Trophoblast cell (in vitro differentiated cells and primary cell): ENCODE measurements at regions not wholly inside any gene's neighbourhood (a gene's known extent, or its start where the extent isn't known, plus 50 kb on each side); places are given as distances from the start of the nearest gene placed in this dataset.

Experiments
- DNase-seq, 2 donors: peaks; one replicate each; pipeline ENCODE4 v3.0.0-alpha.2; 2016
- H2AFZ ChIP-seq: 2 replicates; pipeline ENCODE4 v1.6.1; 2013; ENCODE audit warnings: low read length, moderate library complexity, mild to moderate bottlenecking; ENCODE audit not compliant: insufficient read depth, poor library complexity
- H2AK5ac ChIP-seq: 2 replicates; pipeline ENCODE4 v1.6.1; 2013; ENCODE audit warnings: mild to moderate bottlenecking, low read length
- H2BK120ac ChIP-seq: 2 replicates; pipeline ENCODE4 v1.6.1; 2013; ENCODE audit warnings: low read length, mild to moderate bottlenecking, moderate library complexity; ENCODE audit not compliant: insufficient read depth, poor library complexity
- H2BK12ac ChIP-seq: 2 replicates; pipeline ENCODE4 v1.6.1; 2013; ENCODE audit warnings: mild to moderate bottlenecking, low read length, moderate library complexity
- H2BK5ac ChIP-seq: 2 replicates; pipeline ENCODE4 v1.6.1; 2013; ENCODE audit warnings: low read length, low read depth, moderate library complexity, mild to moderate bottlenecking; ENCODE audit not compliant: poor library complexity
- H3K14ac ChIP-seq: 2 replicates; pipeline ENCODE4 v1.6.1; 2013; ENCODE audit warnings: mild to moderate bottlenecking, low read length
- H3K18ac ChIP-seq: 2 replicates; pipeline ENCODE4 v1.6.1; 2013; ENCODE audit warnings: mild to moderate bottlenecking, low read length
- H3K23ac ChIP-seq: 2 replicates; pipeline ENCODE4 v1.6.1; 2013; ENCODE audit warnings: low read length
- H3K27ac ChIP-seq: 2 replicates; pipeline ENCODE4 v1.5.1; 2013; ENCODE audit warnings: low read depth, mild to moderate bottlenecking, inconsistent platforms, low read length, moderate library complexity
- H3K27me3 ChIP-seq: 2 replicates; pipeline ENCODE4 v1.6.1; 2013; ENCODE audit warnings: inconsistent platforms, mild to moderate bottlenecking, low read length, moderate library complexity; ENCODE audit not compliant: insufficient read depth
- H3K36me3 ChIP-seq, 2 experiments: 1 replicate in 1 of 2; 2 replicates in 1 of 2; pipeline ENCODE4 v1.6.1; 2013; ENCODE audit warnings: low read length in 2 of 2, mild to moderate bottlenecking in 2 of 2, moderate library complexity in 1 of 2; ENCODE audit not compliant: insufficient read depth in 2 of 2, control insufficient read depth in 1 of 2
- H3K4ac ChIP-seq: 2 replicates; pipeline ENCODE4 v1.6.1; 2013; ENCODE audit warnings: low read depth, mild to moderate bottlenecking, low read length, moderate library complexity
- H3K4me1 ChIP-seq, 2 experiments: 1 replicate in 1 of 2; 2 replicates in 1 of 2; pipeline ENCODE4 v1.6.1; 2013; ENCODE audit warnings: low read length in 2 of 2, mild to moderate bottlenecking in 2 of 2, moderate library complexity in 1 of 2; ENCODE audit not compliant: insufficient read depth in 2 of 2, control insufficient read depth in 1 of 2
- H3K4me2 ChIP-seq: 2 replicates; pipeline ENCODE4 v1.6.1; 2013; ENCODE audit warnings: inconsistent platforms, mild to moderate bottlenecking, low read length, moderate library complexity
- H3K4me3 ChIP-seq: 2 replicates; pipeline ENCODE4 v1.5.1; 2013; ENCODE audit warnings: mild to moderate bottlenecking, low read depth, low read length, inconsistent platforms
- H3K79me1 ChIP-seq: one replicate; pipeline ENCODE4 v1.6.1; 2013; ENCODE audit warnings: low read length
- H3K79me2 ChIP-seq: 2 replicates; pipeline ENCODE4 v1.6.1; 2013; ENCODE audit warnings: low read length, mild to moderate bottlenecking; ENCODE audit not compliant: control insufficient read depth, insufficient read depth, poor library complexity
- H3K9ac ChIP-seq: 2 replicates; pipeline ENCODE4 v1.6.1; 2013; ENCODE audit warnings: mild to moderate bottlenecking, low read length
- H3K9me3 ChIP-seq: 2 replicates; pipeline ENCODE4 v1.6.1; 2013; ENCODE audit warnings: low read depth, mild to moderate bottlenecking, control low read depth, inconsistent platforms, low read length; ENCODE audit not compliant: insufficient read depth
- H4K12ac ChIP-seq: 2 replicates; pipeline ENCODE4 v1.6.1; 2013; ENCODE audit warnings: low read depth, mild to moderate bottlenecking, low read length, moderate library complexity
- H4K8ac ChIP-seq: 2 replicates; pipeline ENCODE4 v1.6.1; 2013; ENCODE audit warnings: low read depth, mild to moderate bottlenecking, low read length, moderate library complexity
- H4K91ac ChIP-seq: one replicate; pipeline ENCODE4 v1.6.1; 2013; ENCODE audit warnings: low read depth, mild to moderate bottlenecking, low read length, moderate library complexity
- WGBS: extraction: QIAGEN DNeasy Blood & Tissue Kit; methylation state at CpG from one replicate; pipeline ENCODE4 v1.1.7; 2013; ENCODE audit warnings: missing lambda C conversion rate; ENCODE audit not compliant: insufficient read length, insufficient coverage; ENCODE audit errors: extremely low coverage; 5-methylcytosine and 5-hydroxymethylcytosine counted together

DNA sequence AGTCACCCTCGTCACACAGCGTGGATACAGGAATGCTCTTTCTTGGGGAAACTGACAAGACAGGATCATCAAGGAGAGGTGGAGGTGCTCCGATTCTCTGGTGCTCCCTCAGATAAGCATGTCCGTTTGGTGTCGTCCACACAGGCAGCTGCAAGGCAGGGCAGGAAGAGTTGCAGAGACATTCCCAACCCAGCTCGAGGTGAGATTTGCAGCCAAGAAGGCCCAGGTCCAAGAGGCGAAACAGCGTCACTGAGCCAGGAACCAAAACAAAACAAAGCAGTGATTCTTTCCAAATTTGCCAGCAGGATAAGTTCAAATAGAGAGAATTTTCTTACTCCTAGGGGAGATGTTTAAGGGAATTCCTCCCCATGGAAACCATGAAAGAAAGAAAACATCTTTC, 386.5 kb upstream of the PFKP start:
- no peak overlapping the region for H4K91ac ChIP-seq
- H3K4me2 ChIP-seq: no peak overlapping the region
- no peak overlapping the region for H3K23ac ChIP-seq
- no peak overlapping the region for H3K9ac ChIP-seq
- no peak overlapping the region for H2AFZ ChIP-seq
- no peak overlapping the region for H2AK5ac ChIP-seq
- H3K4ac ChIP-seq: no peak overlapping the region
- DNase-seq: no peak
- H3K79me2 ChIP-seq: no peaks in the 10 kb centered on the region
- WGBS: no CpG with 5 or more reads among the region's 8 CpGs
- H3K18ac ChIP-seq: no peak overlapping the region
- no peaks in the 10 kb centered on the region for H3K79me1 ChIP-seq
- H3K4me1 ChIP-seq: no peaks in the 10 kb centered on the region
- H3K27me3 ChIP-seq: no peaks in the 10 kb centered on the region
- no peak overlapping the region for H2BK5ac ChIP-seq
- H3K36me3 ChIP-seq: no peaks in the 10 kb centered on the region
- no peak overlapping the region for H3K14ac ChIP-seq
- H2BK12ac ChIP-seq: no peak overlapping the region
- H3K4me3 ChIP-seq: no peak overlapping the region
- H4K8ac ChIP-seq: no peak overlapping the region
- no peak overlapping the region for H2BK120ac ChIP-seq
- H3K9me3 ChIP-seq: peaks cover 2% of the 10 kb centered on the region
- no peak overlapping the region for H4K12ac ChIP-seq
- H3K27ac ChIP-seq: no peak overlapping the region

DNA sequence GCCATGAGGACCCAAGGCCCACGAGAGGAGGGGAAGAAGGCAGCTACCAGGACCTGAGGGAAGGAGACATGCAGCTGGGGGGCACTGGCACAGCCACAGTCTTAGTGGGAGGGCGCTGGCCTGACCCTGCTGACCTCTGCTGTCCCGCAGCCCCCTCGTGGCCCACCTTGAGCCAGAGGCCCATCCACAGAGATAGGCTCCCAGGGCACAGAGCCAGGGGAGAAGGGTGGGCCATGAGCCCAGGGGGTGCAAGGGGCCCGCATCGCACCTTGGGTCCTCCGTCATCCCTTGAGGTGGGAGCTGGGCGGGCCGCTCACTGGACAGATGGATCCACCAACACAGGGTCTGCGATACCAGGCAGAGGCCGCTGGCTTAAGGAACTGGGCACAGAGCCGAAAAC, 387.7 kb upstream of the PFKP start:
- H2BK12ac ChIP-seq: no peak overlapping the region
- WGBS: no CpG with 5 or more reads among the region's 12 CpGs
- no peak overlapping the region for H4K12ac ChIP-seq
- no peaks in the 10 kb centered on the region for H3K27me3 ChIP-seq
- H2BK120ac ChIP-seq: no peak overlapping the region
- no peaks in the 10 kb centered on the region for H3K4me1 ChIP-seq
- no peak overlapping the region for H3K18ac ChIP-seq
- H3K27ac ChIP-seq: no peak overlapping the region
- H3K4me2 ChIP-seq: no peak overlapping the region
- DNase-seq: no peak
- no peak overlapping the region for H3K14ac ChIP-seq
- no peaks in the 10 kb centered on the region for H3K36me3 ChIP-seq
- no peaks in the 10 kb centered on the region for H3K79me2 ChIP-seq
- peaks cover 2% of the 10 kb centered on the region for H3K9me3 ChIP-seq
- no peaks in the 10 kb centered on the region for H3K79me1 ChIP-seq
- no peak overlapping the region for H4K91ac ChIP-seq
- no peak overlapping the region for H2AFZ ChIP-seq
- H3K23ac ChIP-seq: no peak overlapping the region
- H4K8ac ChIP-seq: no peak overlapping the region
- H3K9ac ChIP-seq: no peak overlapping the region
- H2AK5ac ChIP-seq: no peak overlapping the region
- H3K4ac ChIP-seq: no peak overlapping the region
- H2BK5ac ChIP-seq: no peak overlapping the region
- H3K4me3 ChIP-seq: no peak overlapping the region

DNA sequence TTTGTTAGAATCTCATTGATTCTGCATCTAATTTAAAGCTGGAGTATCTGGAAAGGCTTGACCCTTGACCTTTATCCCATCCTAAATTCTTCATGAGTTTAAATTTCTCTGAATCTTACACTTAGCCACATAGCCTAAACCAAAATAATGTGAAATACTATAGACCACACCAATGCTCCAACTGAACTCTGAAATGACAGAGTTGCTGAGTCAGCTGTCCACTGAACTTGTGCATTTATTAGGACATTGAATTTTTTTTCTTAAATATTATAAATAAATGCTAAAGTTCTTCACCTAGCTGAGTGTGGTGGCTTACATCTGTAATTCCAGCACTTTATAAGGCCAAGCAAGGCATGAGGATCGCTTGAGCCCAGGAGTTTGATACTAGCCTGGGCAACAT, 390.9 kb upstream of the PFKP start:
- no CpG with 5 or more reads among the region's 1 CpG for WGBS
- Histone ChIP-seq H3K9ac (no peak overlapping the region), H4K91ac (no peak overlapping the region), H3K18ac (no peak overlapping the region), H3K4me2 (no peak overlapping the region), H3K79me1 (no peaks in the 10 kb centered on the region), H3K4ac (no peak overlapping the region), H3K23ac (no peak overlapping the region), H3K9me3 (peaks cover 5% of the 10 kb centered on the region), H2BK5ac (no peak overlapping the region), H3K36me3 (no peaks in the 10 kb centered on the region), H2AFZ (no peak overlapping the region), H3K4me1 (no peaks in the 10 kb centered on the region), H3K79me2 (no peaks in the 10 kb centered on the region), H3K14ac (no peak overlapping the region), H3K4me3 (no peak overlapping the region), H4K12ac (no peak overlapping the region), H2BK12ac (no peak overlapping the region), H2AK5ac (no peak overlapping the region), H3K27me3 (no peaks in the 10 kb centered on the region), H4K8ac (no peak overlapping the region), H3K27ac (no peak overlapping the region), H2BK120ac (no peak overlapping the region)
- no peak for DNase-seq

DNA sequence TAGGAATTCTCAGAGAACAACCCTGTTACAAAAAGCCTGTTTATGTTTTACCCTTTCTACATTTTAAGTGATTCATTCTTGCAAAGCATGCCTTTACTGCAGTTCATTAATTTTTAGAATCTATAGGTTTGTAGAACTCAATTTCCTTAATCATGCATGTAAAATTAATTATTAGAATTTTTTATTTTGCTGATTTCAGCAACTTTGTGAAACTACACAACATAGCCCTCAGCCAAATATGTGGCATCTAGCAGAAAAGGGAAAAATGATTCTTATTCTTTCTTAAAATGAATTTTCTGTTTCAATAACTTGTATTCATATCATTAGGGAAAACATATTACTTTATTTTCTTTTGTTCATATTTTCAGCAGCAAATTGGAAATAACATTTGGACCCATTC, 392.9 kb upstream of the PFKP start:
- H4K8ac ChIP-seq: no peak overlapping the region
- H4K91ac ChIP-seq: no peak overlapping the region
- H3K14ac ChIP-seq: no peak overlapping the region
- no peaks in the 10 kb centered on the region for H3K79me1 ChIP-seq
- H3K79me2 ChIP-seq: no peaks in the 10 kb centered on the region
- no peak overlapping the region for H3K4me2 ChIP-seq
- H3K4me1 ChIP-seq: no peaks in the 10 kb centered on the region
- no peak overlapping the region for H2BK5ac ChIP-seq
- no peak for DNase-seq
- no peak overlapping the region for H2BK120ac ChIP-seq
- no peak overlapping the region for H3K4me3 ChIP-seq
- no peak overlapping the region for H3K9ac ChIP-seq
- peaks cover 5% of the 10 kb centered on the region for H3K9me3 ChIP-seq
- H2AFZ ChIP-seq: no peak overlapping the region
- no peaks in the 10 kb centered on the region for H3K36me3 ChIP-seq
- no peak overlapping the region for H2BK12ac ChIP-seq
- H3K18ac ChIP-seq: no peak overlapping the region
- no peak overlapping the region for H4K12ac ChIP-seq
- no peak overlapping the region for H3K4ac ChIP-seq
- no peaks in the 10 kb centered on the region for H3K27me3 ChIP-seq
- no peak overlapping the region for H3K27ac ChIP-seq
- no peak overlapping the region for H3K23ac ChIP-seq
- H2AK5ac ChIP-seq: no peak overlapping the region

DNA sequence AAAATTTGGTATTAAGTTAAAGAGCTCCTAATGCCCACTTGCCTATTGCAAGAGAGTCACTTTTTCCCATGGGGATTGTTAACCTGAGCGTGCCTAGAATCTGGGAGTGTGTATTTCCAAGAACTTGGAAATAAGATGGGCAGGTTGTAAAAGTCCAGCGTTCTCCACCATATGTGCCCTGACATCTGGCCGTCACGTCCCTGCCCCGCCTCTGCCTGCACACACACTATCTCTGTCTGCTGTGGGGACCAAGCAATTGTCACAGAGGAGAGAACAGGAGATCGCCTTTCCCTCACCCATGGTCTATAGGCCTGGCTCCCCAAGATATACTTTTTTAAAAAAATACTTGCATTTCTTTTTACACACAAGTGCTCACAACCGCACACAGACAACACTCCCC, 396.5 kb upstream of the PFKP start:
- WGBS: no CpG with 5 or more reads among the region's 7 CpGs
- Histone ChIP-seq H3K79me1 (no peaks in the 10 kb centered on the region), H3K27ac (no peak overlapping the region), H4K12ac (no peak overlapping the region), H2BK120ac (no peak overlapping the region), H3K36me3 (no peaks in the 10 kb centered on the region), H3K14ac (no peak overlapping the region), H3K4me3 (no peak overlapping the region), H4K8ac (no peak overlapping the region), H2BK12ac (no peak overlapping the region), H3K4ac (no peak overlapping the region), H2AK5ac (no peak overlapping the region), H4K91ac (no peak overlapping the region), H3K18ac (no peak overlapping the region), H3K4me1 (no peaks in the 10 kb centered on the region), H3K23ac (no peak overlapping the region), H3K79me2 (no peaks in the 10 kb centered on the region), H3K9ac (no peak overlapping the region), H3K4me2 (no peak overlapping the region), H3K9me3 (peaks cover 3% of the 10 kb centered on the region), H2AFZ (no peak overlapping the region), H3K27me3 (no peaks in the 10 kb centered on the region), H2BK5ac (no peak overlapping the region)
- no peak for DNase-seq
